IMR-90 (cell line): ENCODE measurements at regions not wholly inside any gene's neighbourhood (a gene's known extent, or its start where the extent isn't known, plus 50 kb on each side); places are given as distances from the start of the nearest gene placed in this dataset.

Source experiments
- ATAC-seq: fragments of 200-7000 bp; cut with Tn5 transposase; 2 replicates; pipeline ENCODE4 v1.9.1; 2020; ENCODE audit warnings: low read depth, mild to moderate bottlenecking, moderate library complexity
- BruUV-seq: library from RNA; stranded (reverse); fragments of 400-500 nt; replicated peaks from 2 replicates; lab custom pipeline; 2021; lab: Mats Ljungman, UMichigan
- CTCF ChIA-PET: fragments of 300-600 bp; formaldehyde crosslinking; extraction: SDS; loops from one replicate; lab custom pipeline; 2021; ENCODE audit warnings: antibody characterized with exemption; lab: Yijun Ruan, JAX
- POLR2A ChIA-PET: fragments of 300-600 bp; sonication (Branson Sonifier 250); formaldehyde crosslinking; loops from one replicate; lab custom pipeline; 2022; ENCODE audit warnings: antibody characterized with exemption; ENCODE audit not compliant: unreplicated experiment; lab: Charles Lee
- DNase-seq: peaks from one replicate; pipeline ENCODE4 v3.0.0; 2013
- H2AFZ ChIP-seq: replicated peaks from 2 replicates; pipeline ENCODE3; 2013; ENCODE audit warnings: low read length, mild to moderate bottlenecking; ENCODE audit not compliant: poor library complexity
- H2AK5ac ChIP-seq: 2 replicates; pipeline ENCODE4 v1.6.1; 2013; ENCODE audit warnings: low read depth, low read length, inconsistent platforms
- H2AK9ac ChIP-seq: replicated peaks from 2 replicates; pipeline ENCODE3; 2013; ENCODE audit warnings: mild to moderate bottlenecking, low read depth, low read length, moderate library complexity; ENCODE audit not compliant: poor library complexity
- H2BK120ac ChIP-seq: 2 replicates; pipeline ENCODE4 v1.6.1; 2013; ENCODE audit warnings: low read depth, low read length, inconsistent platforms
- H2BK15ac ChIP-seq: 3 replicates; pipeline ENCODE4 v1.6.1; 2013; ENCODE audit warnings: low read depth, low read length, inconsistent platforms
- H2BK20ac ChIP-seq: 2 replicates; pipeline ENCODE4 v1.6.1; 2013; ENCODE audit warnings: low read depth, mild to moderate bottlenecking, inconsistent platforms, low read length, moderate library complexity
- H2BK5ac ChIP-seq: 2 replicates; pipeline ENCODE4 v1.6.1; 2013; ENCODE audit warnings: mild to moderate bottlenecking, low read depth, low read length, inconsistent platforms; ENCODE audit not compliant: poor library complexity, severe bottlenecking
- H3K14ac ChIP-seq: replicated peaks from 2 replicates; pipeline ENCODE4 v1.6.1; 2013; ENCODE audit warnings: low read depth, low read length, inconsistent platforms
- H3K18ac ChIP-seq: 2 replicates; pipeline ENCODE4 v1.6.1; 2013; ENCODE audit warnings: low read depth, low read length, control low read depth
- H3K23ac ChIP-seq: 2 replicates; pipeline ENCODE4 v1.6.1; 2013; ENCODE audit warnings: low read depth, low read length, inconsistent platforms
- H3K27ac ChIP-seq: 2 replicates; pipeline ENCODE4 v1.5.1; 2013; ENCODE audit warnings: mild to moderate bottlenecking, control low read depth, low read length; ENCODE audit not compliant: insufficient read depth
- H3K27me3 ChIP-seq: 2 replicates; pipeline ENCODE4 v1.6.1; 2013; ENCODE audit warnings: low read length; ENCODE audit not compliant: control insufficient read depth, insufficient read depth
- H3K36me3 ChIP-seq: 2 replicates; pipeline ENCODE4 v1.6.1; 2013; ENCODE audit warnings: low read length, mixed read lengths; ENCODE audit not compliant: control insufficient read depth, insufficient read depth
- H3K4ac ChIP-seq: 2 replicates; pipeline ENCODE4 v1.6.1; 2013; ENCODE audit warnings: low read depth, low read length, inconsistent platforms
- H3K4me1 ChIP-seq: 2 replicates; pipeline ENCODE4 v1.6.1; 2013; ENCODE audit warnings: low read length, mixed read lengths; ENCODE audit not compliant: control insufficient read depth, insufficient read depth
- H3K4me2 ChIP-seq: 2 replicates; pipeline ENCODE4 v1.6.1; 2013; ENCODE audit warnings: low read depth, mild to moderate bottlenecking, control low read depth, low read length, moderate library complexity
- H3K4me3 ChIP-seq: 2 replicates; pipeline ENCODE4 v1.5.1; 2013; ENCODE audit warnings: low read depth, mild to moderate bottlenecking, control low read depth, low read length, moderate library complexity; ENCODE audit not compliant: insufficient read depth
- H3K56ac ChIP-seq: 2 replicates; pipeline ENCODE4 v1.6.1; 2013; ENCODE audit warnings: low read length, inconsistent platforms; ENCODE audit not compliant: insufficient read depth; ENCODE audit errors: extremely low read depth
- H3K79me1 ChIP-seq, 2 experiments: 2 replicates each; pipeline ENCODE4 v1.6.1; 2013; ENCODE audit warnings: low read length in 2 of 2, inconsistent platforms in 1 of 2, low read depth in 1 of 2
- H3K9ac ChIP-seq: 2 replicates; pipeline ENCODE4 v1.6.1; 2013; ENCODE audit warnings: low read depth, low read length, control low read depth
- H3K9me1 ChIP-seq: 2 replicates; pipeline ENCODE4 v1.6.1; 2013; ENCODE audit warnings: low read length, inconsistent platforms; ENCODE audit not compliant: insufficient read depth
- H3K9me3 ChIP-seq: 2 replicates; pipeline ENCODE4 v1.6.1; 2013; ENCODE audit warnings: low read length; ENCODE audit not compliant: control insufficient read depth, insufficient read depth
- H4K20me1 ChIP-seq: 2 replicates; pipeline ENCODE4 v1.6.1; 2013; ENCODE audit warnings: low read length, inconsistent platforms; ENCODE audit not compliant: insufficient read depth
- H4K5ac ChIP-seq: 2 replicates; pipeline ENCODE4 v1.6.1; 2013; ENCODE audit warnings: mild to moderate bottlenecking, low read depth, low read length, control low read depth
- H4K8ac ChIP-seq, 2 experiments: 2 replicates each; pipeline ENCODE4 v1.6.1; 2013; ENCODE audit warnings: low read depth in 2 of 2, low read length in 2 of 2, control low read depth in 1 of 2, inconsistent platforms in 1 of 2
- H4K91ac ChIP-seq: 2 replicates; pipeline ENCODE4 v1.6.1; 2013; ENCODE audit warnings: low read depth, low read length, inconsistent platforms; ENCODE audit not compliant: insufficient read depth
- BHLHE40 ChIP-seq: fragments of 150-350 bp; IDR thresholded peaks from 2 replicates; pipeline ENCODE4 v1.6.1; 2016; ENCODE audit warnings: mild to moderate bottlenecking, low read depth, low read length
- CEBPB ChIP-seq: IDR thresholded peaks from 2 replicates; pipeline ENCODE4 v1.6.1; 2012; ENCODE audit warnings: low read depth, low read length, improper control_type of control experiment
- CHD1 ChIP-seq: IDR thresholded peaks from 2 replicates; pipeline ENCODE4 v1.6.1; 2012; ENCODE audit warnings: low read depth, low read length, improper control_type of control experiment
- MAFK ChIP-seq: IDR thresholded peaks from 2 replicates; pipeline ENCODE4 v1.6.1; 2012; ENCODE audit warnings: low read depth, low read length, improper control_type of control experiment
- NFE2L2 ChIP-seq: fragments of 150-350 bp; IDR thresholded peaks from 2 replicates; pipeline ENCODE4 v1.6.1; 2016; ENCODE audit warnings: low read depth, mild to moderate bottlenecking, low read length
- POLR2A ChIP-seq: IDR thresholded peaks from 2 replicates; pipeline ENCODE4 v1.6.1; 2012; ENCODE audit warnings: mild to moderate bottlenecking, low read depth, low read length
- RAD21 ChIP-seq: IDR thresholded peaks from 2 replicates; pipeline ENCODE4 v1.6.1; 2012; ENCODE audit warnings: low read length, improper control_type of control experiment
- RFX5 ChIP-seq: IDR thresholded peaks from 2 replicates; pipeline ENCODE4 v1.8.0; 2012; ENCODE audit warnings: low read depth, mild to moderate bottlenecking, low read length, moderate library complexity
- SMC3 ChIP-seq: fragments of 150-350 bp; IDR thresholded peaks from 2 replicates; pipeline ENCODE4 v1.6.1; 2016; ENCODE audit warnings: low read depth, mild to moderate bottlenecking, antibody characterized with exemption, low read length, moderate library complexity
- WGBS, 2 experiments: methylation state at CpG; one replicate each; pipeline versions ENCODE4 v1.1.5 to v1.1.7; 2013; ENCODE audit warnings: missing lambda C conversion rate in 2 of 2; ENCODE audit not compliant: insufficient read length in 1 of 2; ENCODE audit errors: extremely low coverage in 2 of 2; 5-methylcytosine and 5-hydroxymethylcytosine counted together
- dilution Hi-C: fragments of 300-500 bp; cut with HindIII; formaldehyde crosslinking; loops from one replicate; pipeline ENCODE4 v1.14.3; 2018; ENCODE audit warnings: low sequenced_read_pairs; ENCODE audit not compliant: unreplicated experiment
- in situ Hi-C: fragments of 300-500 bp; cut with MboI; formaldehyde crosslinking; loops from 3 replicates; pipeline ENCODE4 v1.14.3; 2019; ENCODE audit warnings: low sequenced_read_pairs, inconsistent platforms, mixed read lengths
- intact Hi-C: fragments of 100-400 bp; cut with micrococcal nuclease; formaldehyde crosslinking; loops from 2 replicates; pipeline ENCODE4 v1.10.0; 2022
- TF ChIP-seq, protein P1 (sequence below): conservative IDR thresholded peaks from 2 replicates; pipeline ENCODE4 v1.5.1; 2012; ENCODE audit warnings: mild to moderate bottlenecking, low read depth, low read length, improper control_type of control experiment
- TF ChIP-seq, protein P2 (sequence below): fragments of 150-350 bp; IDR thresholded peaks from 2 replicates; pipeline ENCODE4 v1.6.1; 2017; ENCODE audit warnings: mild to moderate bottlenecking, antibody characterized with exemption, low read length, low read depth

DNA sequence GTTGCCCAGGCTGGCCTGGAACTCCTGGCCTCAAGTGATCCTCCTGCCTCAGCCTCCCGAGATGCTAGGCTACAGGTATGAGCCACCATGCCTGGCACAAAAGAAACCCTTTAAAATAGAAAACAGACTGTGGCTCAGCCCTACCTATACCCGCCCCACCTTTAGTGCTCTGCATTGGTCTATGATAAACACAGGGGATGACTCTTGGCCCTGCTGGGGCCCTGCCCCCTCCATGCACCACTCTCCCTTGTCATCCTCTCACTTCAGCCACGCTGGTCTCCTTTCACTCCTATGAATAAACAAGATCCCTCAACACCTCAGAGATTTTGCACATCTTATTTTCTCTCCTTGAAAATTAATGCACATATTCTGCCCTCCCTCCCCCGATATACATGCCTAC, 251.4 kb upstream of the KLF14 start:
- H3K36me3 ChIP-seq, result peaks cover 9% of the 10 kb centered on the region
- H2BK120ac ChIP-seq, result no peak overlapping the region
- 92% methylated on average over 2 of the region's 4 CpGs; no CpG with 5 or more reads in 1 of the 2 experiments for WGBS, 2 experiments
- H2AK5ac ChIP-seq, result no peak overlapping the region; the same call in 1 of the 2 replicates
- no peak overlapping the region for H4K91ac ChIP-seq
- ChIA-PET POLR2A (no interaction called here), CTCF (no interaction called here)
- H4K8ac ChIP-seq, result no peak overlapping the region
- H3K14ac ChIP-seq, result no peak overlapping the region
- H2BK15ac ChIP-seq, result no peak overlapping the region
- H3K4me3 ChIP-seq, result no peak overlapping the region
- H3K4ac ChIP-seq, result no peak overlapping the region
- no peak overlapping the region for H3K18ac ChIP-seq
- no peaks in the 10 kb centered on the region for H3K27me3 ChIP-seq
- no peak overlapping the region for H3K27ac ChIP-seq
- no TSS peak for BruUV-seq
- DNase-seq (no peak), ATAC-seq (no peak)
- intact Hi-C loops (no loop called here), dilution Hi-C loops (no loop called here), in situ Hi-C loops (no loop called here)
- no peak overlapping the region for H2BK20ac ChIP-seq
- no peak overlapping the region; the same call in 1 of the 2 replicates for H3K23ac ChIP-seq
- peaks cover 22 to 65% of the 10 kb centered on the region in 2 experiments for H3K79me1 ChIP-seq
- no peak overlapping the region for H2AFZ ChIP-seq
- H4K5ac ChIP-seq, result no peak overlapping the region
- peaks cover 22% of the 10 kb centered on the region for H4K20me1 ChIP-seq
- H3K56ac ChIP-seq, result no peak overlapping the region
- H3K9ac ChIP-seq, result no peak overlapping the region
- no peak overlapping the region for H3K4me2 ChIP-seq
- no peak for TF ChIP-seq POLR2A
- no peak for TF ChIP-seq RFX5
- TF ChIP-seq, protein P1, sequence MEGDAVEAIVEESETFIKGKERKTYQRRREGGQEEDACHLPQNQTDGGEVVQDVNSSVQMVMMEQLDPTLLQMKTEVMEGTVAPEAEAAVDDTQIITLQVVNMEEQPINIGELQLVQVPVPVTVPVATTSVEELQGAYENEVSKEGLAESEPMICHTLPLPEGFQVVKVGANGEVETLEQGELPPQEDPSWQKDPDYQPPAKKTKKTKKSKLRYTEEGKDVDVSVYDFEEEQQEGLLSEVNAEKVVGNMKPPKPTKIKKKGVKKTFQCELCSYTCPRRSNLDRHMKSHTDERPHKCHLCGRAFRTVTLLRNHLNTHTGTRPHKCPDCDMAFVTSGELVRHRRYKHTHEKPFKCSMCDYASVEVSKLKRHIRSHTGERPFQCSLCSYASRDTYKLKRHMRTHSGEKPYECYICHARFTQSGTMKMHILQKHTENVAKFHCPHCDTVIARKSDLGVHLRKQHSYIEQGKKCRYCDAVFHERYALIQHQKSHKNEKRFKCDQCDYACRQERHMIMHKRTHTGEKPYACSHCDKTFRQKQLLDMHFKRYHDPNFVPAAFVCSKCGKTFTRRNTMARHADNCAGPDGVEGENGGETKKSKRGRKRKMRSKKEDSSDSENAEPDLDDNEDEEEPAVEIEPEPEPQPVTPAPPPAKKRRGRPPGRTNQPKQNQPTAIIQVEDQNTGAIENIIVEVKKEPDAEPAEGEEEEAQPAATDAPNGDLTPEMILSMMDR, result no peak
- no peak for TF ChIP-seq CEBPB
- TF ChIP-seq CHD1, result no peak
- TF ChIP-seq, protein P2, sequence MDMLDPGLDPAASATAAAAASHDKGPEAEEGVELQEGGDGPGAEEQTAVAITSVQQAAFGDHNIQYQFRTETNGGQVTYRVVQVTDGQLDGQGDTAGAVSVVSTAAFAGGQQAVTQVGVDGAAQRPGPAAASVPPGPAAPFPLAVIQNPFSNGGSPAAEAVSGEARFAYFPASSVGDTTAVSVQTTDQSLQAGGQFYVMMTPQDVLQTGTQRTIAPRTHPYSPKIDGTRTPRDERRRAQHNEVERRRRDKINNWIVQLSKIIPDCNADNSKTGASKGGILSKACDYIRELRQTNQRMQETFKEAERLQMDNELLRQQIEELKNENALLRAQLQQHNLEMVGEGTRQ, result no peak
- TF ChIP-seq RAD21, result no peak
- TF ChIP-seq SMC3, result no peak
- no peak for TF ChIP-seq BHLHE40
- no peak for TF ChIP-seq MAFK
- no peak for TF ChIP-seq NFE2L2
- H3K4me1 ChIP-seq, result peaks cover 6% of the 10 kb centered on the region
- H2AK9ac ChIP-seq, result no peak overlapping the region
- H2BK5ac ChIP-seq, result no peak overlapping the region
- peaks cover 13% of the 10 kb centered on the region for H3K9me1 ChIP-seq
- H3K9me3 ChIP-seq, result no peaks in the 10 kb centered on the region
